Lower leg skin (tissue), 4 donors: ENCODE measurements at regions not wholly inside any gene's neighbourhood (a gene's known extent, or its start where the extent isn't known, plus 50 kb on each side); places are given as distances from the start of the nearest gene placed in this dataset.

Experiments used
- DNase-seq, 2 donors: peaks; one replicate each; pipeline ENCODE4 v3.0.0-alpha.2; 2019; ENCODE audit warnings: low spot score in 2 of 2
- H3K4me3 ChIP-seq: fragments of 200-600 bp; sonication (generic); 2 replicates; pipeline ENCODE4 v1.5.1; 2017; ENCODE audit warnings: mild to moderate bottlenecking, low read depth; ENCODE audit not compliant: poor library complexity, severe bottlenecking
- POLR2A ChIP-seq, 2 donors: fragments of 450-650 bp; IDR thresholded peaks; one replicate each; pipeline ENCODE4 v1.6.1; 2016 to 2017; ENCODE audit warnings: antibody characterized with exemption in 2 of 2, mild to moderate bottlenecking in 1 of 2, moderate library complexity in 1 of 2
- WGBS, 2 donors: methylation state at CpG; one replicate each; pipeline ENCODE4 v1.1.5; 2018; 5-methylcytosine and 5-hydroxymethylcytosine counted together
- intact Hi-C: fragments of 100-400 bp; cut with DNase I; formaldehyde crosslinking; loops from one replicate; pipeline ENCODE4 v1.15.0; 2023; ENCODE audit warnings: low total_unique reads
- TF ChIP-seq, protein P1 (sequence below), 3 donors: fragments of 450-650 bp; IDR thresholded peaks; one replicate each; pipeline ENCODE4 v1.5.1; 2016; ENCODE audit warnings: antibody characterized with exemption in 3 of 3, mild to moderate bottlenecking in 3 of 3, moderate library complexity in 2 of 3

DNA sequence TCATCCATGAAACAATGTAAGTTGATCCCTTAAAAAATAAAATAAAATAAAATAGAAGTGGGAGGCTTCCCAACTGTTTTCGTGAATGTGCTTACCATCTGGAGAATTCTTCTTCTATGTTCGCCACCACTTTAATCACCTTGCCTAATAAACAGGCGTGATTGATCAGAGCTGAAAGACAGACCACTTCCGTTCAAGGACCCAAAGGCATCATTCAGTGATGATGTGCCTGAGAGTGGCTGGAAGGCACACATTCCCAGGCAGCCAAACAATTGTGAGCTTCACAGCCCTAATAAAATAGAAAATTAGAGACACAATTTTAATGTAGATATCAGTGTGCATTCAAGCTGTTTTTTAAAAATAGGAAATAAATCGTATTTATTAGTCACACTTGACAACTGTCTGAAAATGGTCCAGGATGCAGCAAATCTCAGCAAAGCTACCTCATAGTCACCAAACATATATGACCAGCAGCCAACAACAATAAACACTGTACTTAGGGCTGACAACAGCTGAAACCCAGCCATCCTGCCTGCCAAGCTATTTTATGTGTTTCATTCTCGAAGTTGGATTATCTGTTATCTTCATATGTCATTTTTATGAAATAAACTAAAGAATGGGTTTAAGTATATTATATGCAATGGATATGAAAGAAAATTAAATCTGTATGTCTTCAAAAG, 163.2 kb upstream of the FAM9B start:
- 55 to 57% methylated on average over 6 of the region's 6 CpGs for WGBS, 2 donors
- no peak for TF ChIP-seq POLR2A (IDR thresholded peaks at IDR 0.05)
- TF ChIP-seq, protein P1, sequence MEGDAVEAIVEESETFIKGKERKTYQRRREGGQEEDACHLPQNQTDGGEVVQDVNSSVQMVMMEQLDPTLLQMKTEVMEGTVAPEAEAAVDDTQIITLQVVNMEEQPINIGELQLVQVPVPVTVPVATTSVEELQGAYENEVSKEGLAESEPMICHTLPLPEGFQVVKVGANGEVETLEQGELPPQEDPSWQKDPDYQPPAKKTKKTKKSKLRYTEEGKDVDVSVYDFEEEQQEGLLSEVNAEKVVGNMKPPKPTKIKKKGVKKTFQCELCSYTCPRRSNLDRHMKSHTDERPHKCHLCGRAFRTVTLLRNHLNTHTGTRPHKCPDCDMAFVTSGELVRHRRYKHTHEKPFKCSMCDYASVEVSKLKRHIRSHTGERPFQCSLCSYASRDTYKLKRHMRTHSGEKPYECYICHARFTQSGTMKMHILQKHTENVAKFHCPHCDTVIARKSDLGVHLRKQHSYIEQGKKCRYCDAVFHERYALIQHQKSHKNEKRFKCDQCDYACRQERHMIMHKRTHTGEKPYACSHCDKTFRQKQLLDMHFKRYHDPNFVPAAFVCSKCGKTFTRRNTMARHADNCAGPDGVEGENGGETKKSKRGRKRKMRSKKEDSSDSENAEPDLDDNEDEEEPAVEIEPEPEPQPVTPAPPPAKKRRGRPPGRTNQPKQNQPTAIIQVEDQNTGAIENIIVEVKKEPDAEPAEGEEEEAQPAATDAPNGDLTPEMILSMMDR (IDR thresholded peaks at IDR 0.05) = no peak
- DNase-seq = no peak
- intact Hi-C loops = no loop called here
- H3K4me3 ChIP-seq = no peak overlapping the region

- TF ChIP-seq POLR2A (IDR thresholded peaks at IDR 0.05) = no peak
- TF ChIP-seq, protein P1 (IDR thresholded peaks at IDR 0.05) = no peak
- WGBS, 2 donors = 60 to 73% methylated on average over 4 of the region's 4 CpGs
- intact Hi-C loops = no loop called here
- no peak for DNase-seq
- H3K4me3 ChIP-seq = no peak overlapping the region
These were observed 170.6 kb upstream of the FAM9B start for GRCh38 chrX:9204560-9204959.

- intact Hi-C loops = no loop called here
- no peak overlapping the region for H3K4me3 ChIP-seq
These were observed 171.8 kb upstream of the FAM9B start for GRCh38 chrX:9205599-9206223.

DNA sequence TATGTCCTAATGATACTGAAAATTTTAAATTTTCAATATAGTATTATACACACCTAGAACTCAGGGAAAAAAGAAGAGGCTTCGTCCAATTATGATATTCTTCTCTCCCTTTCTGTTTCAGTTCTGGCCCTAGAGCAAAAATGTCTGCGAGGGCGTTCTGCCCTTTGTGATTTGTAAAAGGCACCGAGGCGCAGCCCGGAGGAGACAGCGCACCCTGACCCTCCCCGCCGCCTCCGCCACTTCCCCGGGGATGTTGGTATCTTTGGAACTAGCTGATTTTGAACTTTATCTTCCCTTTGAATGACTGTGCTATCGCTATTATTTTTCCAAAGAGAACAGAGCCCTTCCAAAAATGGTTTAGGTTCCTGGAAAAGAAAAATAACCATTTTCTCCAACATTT, 173.2 kb upstream of the FAM9B start:
- intact Hi-C loops = no loop called here
- DNase-seq = no peak
- no peak overlapping the region for H3K4me3 ChIP-seq
- 26 to 40% methylated on average over 12 of the region's 12 CpGs for WGBS, 2 donors
- TF ChIP-seq, protein P1 (IDR thresholded peaks at IDR 0.05) = no peak
- no peak for TF ChIP-seq POLR2A (IDR thresholded peaks at IDR 0.05)

More at GRCh38 chrX:9205599-9206223, 171.8 kb upstream of the FAM9B start:
- WGBS, 2 donors = 66 to 84% methylated on average over 8 of the region's 8 CpGs
- no peak for DNase-seq
- TF ChIP-seq POLR2A (IDR thresholded peaks at IDR 0.05) = no peak
- TF ChIP-seq, protein P1 (IDR thresholded peaks at IDR 0.05) = no peak

DNA sequence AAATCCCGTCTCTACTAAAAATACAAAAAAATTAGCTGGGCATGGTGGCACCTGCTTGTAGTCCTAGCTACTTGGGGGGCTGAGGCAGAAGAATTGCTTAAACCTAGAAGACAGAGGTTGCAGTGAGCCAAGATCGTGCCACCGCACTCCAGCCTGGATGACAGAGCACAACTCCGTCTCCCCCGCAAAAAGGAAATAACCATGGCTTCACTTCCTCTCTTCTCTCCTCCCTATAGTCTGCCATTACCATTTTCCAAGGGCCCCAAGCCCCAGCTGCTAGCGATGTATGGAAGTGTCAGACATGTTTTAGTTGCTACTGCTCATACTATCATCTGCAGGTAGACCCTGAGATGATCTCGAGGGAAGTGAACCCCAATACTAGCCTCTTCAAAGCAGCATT, 177.3 kb upstream of the FAM9B start:
- DNase-seq = no peak
- TF ChIP-seq, protein P1 (IDR thresholded peaks at IDR 0.05) = no peak
- no peak for TF ChIP-seq POLR2A (IDR thresholded peaks at IDR 0.05)
- intact Hi-C loops = no loop called here
- 90% methylated on average over 7 of the region's 7 CpGs for WGBS, 2 donors
- no peak overlapping the region for H3K4me3 ChIP-seq
